ENCODE measurements at regions not wholly inside any gene's neighbourhood (a gene's known extent, or its start where the extent isn't known, plus 50 kb on each side); places are given as distances from the start of the nearest gene placed in this dataset.

- no peak for TF ChIP-seq EZH2 (IDR thresholded peaks at IDR 0.05; ENCODE audit: low read length, unreplicated experiment)
- TF ChIP-seq, protein P1, sequence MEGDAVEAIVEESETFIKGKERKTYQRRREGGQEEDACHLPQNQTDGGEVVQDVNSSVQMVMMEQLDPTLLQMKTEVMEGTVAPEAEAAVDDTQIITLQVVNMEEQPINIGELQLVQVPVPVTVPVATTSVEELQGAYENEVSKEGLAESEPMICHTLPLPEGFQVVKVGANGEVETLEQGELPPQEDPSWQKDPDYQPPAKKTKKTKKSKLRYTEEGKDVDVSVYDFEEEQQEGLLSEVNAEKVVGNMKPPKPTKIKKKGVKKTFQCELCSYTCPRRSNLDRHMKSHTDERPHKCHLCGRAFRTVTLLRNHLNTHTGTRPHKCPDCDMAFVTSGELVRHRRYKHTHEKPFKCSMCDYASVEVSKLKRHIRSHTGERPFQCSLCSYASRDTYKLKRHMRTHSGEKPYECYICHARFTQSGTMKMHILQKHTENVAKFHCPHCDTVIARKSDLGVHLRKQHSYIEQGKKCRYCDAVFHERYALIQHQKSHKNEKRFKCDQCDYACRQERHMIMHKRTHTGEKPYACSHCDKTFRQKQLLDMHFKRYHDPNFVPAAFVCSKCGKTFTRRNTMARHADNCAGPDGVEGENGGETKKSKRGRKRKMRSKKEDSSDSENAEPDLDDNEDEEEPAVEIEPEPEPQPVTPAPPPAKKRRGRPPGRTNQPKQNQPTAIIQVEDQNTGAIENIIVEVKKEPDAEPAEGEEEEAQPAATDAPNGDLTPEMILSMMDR (conservative IDR thresholded peaks at IDR 0.05; ENCODE audit: low read depth, low read length): no peak
- TF ChIP-seq EZH2phosphoT487 (IDR thresholded peaks at IDR 0.05; ENCODE audit: borderline replicate concordance, low read length): no peak
Measured at GRCh38 chr9:684054-684890, 157.2 kb upstream of the DMRT1 start.
